ENCODE measurements at regions not wholly inside any gene's neighbourhood (a gene's known extent, or its start where the extent isn't known, plus 50 kb on each side); places are given as distances from the start of the nearest gene placed in this dataset.

DNA sequence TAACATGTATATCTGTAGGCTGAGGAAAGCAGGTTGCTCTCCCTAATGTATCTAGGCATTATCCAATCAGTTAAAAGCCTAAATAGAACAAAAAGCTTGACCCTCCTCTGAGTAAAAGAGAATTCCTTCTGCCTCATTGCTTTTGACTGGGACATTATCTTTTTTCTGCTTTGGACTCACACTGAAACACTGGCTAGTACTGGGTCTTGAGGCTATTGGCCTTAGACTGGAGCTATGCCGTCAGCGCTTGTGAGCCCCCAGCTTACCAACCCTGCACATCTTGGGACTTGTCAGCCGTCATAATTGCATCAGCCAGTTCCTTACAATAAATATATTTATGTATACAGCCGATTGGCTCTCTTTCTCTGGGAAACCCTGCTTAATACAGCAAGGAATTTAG, 206.8 kb upstream of the ARHGAP24 start:
- TF ChIP-seq, protein P1, sequence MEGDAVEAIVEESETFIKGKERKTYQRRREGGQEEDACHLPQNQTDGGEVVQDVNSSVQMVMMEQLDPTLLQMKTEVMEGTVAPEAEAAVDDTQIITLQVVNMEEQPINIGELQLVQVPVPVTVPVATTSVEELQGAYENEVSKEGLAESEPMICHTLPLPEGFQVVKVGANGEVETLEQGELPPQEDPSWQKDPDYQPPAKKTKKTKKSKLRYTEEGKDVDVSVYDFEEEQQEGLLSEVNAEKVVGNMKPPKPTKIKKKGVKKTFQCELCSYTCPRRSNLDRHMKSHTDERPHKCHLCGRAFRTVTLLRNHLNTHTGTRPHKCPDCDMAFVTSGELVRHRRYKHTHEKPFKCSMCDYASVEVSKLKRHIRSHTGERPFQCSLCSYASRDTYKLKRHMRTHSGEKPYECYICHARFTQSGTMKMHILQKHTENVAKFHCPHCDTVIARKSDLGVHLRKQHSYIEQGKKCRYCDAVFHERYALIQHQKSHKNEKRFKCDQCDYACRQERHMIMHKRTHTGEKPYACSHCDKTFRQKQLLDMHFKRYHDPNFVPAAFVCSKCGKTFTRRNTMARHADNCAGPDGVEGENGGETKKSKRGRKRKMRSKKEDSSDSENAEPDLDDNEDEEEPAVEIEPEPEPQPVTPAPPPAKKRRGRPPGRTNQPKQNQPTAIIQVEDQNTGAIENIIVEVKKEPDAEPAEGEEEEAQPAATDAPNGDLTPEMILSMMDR (IDR thresholded peaks at IDR 0.05), result no peak
- no peak for TF ChIP-seq POLR2A (IDR thresholded peaks at IDR 0.05)
